HG02642 (cell line): ENCODE measurements at regions not wholly inside any gene's neighbourhood (a gene's known extent, or its start where the extent isn't known, plus 50 kb on each side); places are given as distances from the start of the nearest gene placed in this dataset.

Source experiments
- ATAC-seq: cut with Tn5 transposase; IDR thresholded peaks from one replicate; pipeline ENCODE4 v1.9.1; 2021; ENCODE audit warnings: mild to moderate bottlenecking; ENCODE audit not compliant: unreplicated experiment, poor library complexity

- ATAC-seq = no peak
Observed at GRCh38 chr21:43348801-43349261, 78.1 kb downstream of the SIK1 start.

- no peak for ATAC-seq
Observed at GRCh38 chr21:43348170-43348766, 78.7 kb downstream of the SIK1 start.

GRCh38 chr21:43347461-43348169 lies 79.3 kb downstream of the SIK1 start:
- no peak for ATAC-seq

GRCh38 chr21:43346551-43346950 lies 80.4 kb downstream of the SIK1 start:
- no peak for ATAC-seq

GRCh38 chr21:43345746-43346409 lies 81.1 kb downstream of the SIK1 start:
- no peak for ATAC-seq

- no peak for ATAC-seq
Observed at GRCh38 chr21:43345046-43345745, 81.7 kb downstream of the SIK1 start.

GRCh38 chr21:43343992-43344886 lies 82.7 kb downstream of the SIK1 start:
- no peak for ATAC-seq

DNA sequence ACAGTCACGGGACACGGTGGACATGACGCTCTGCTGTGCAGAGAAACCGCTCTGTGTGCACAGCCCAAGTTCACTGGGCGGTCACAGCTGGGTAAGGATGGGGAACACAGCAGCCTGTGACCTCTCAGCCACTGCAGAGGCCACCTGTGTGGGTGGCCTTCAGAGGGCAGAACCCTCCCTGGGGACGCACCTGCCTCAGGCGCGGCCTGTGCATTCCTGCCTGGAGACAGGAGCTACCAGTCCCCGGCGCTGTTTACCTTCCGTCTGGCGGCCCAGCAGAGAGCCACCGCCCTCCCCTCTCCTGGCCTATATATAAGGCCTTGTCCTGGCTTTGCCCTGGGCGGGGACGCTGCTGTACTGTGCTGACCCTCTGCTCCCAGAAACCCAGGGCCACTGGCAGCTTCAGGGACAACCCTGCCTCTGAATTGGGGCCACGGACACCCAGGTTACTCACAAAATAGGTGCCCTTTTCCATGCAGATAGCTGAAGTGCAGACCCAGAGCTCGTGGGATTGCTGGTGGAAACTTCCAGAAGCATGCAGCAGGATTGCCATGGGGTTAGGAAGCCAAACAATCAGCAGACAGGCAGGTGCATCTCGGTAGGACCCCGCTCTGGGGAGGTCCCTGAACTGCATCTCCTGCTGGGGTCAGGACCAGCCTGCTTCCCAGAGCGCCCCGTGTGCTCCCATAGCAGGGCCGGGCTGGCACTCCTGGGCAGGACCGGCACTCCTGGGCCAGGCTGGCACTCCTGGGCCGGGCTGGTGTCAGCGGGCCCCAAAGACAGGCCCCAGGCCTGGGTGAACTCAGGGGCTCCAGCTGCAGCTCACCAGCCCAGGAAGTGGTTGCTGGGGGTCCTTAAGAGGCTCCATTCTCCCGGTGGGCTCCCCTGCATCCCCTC lies 83.6 kb downstream of the SIK1 start:
- ATAC-seq = no peak

GRCh38 chr21:43342301-43342881 lies 84.5 kb downstream of the SIK1 start:
- no peak for ATAC-seq

DNA sequence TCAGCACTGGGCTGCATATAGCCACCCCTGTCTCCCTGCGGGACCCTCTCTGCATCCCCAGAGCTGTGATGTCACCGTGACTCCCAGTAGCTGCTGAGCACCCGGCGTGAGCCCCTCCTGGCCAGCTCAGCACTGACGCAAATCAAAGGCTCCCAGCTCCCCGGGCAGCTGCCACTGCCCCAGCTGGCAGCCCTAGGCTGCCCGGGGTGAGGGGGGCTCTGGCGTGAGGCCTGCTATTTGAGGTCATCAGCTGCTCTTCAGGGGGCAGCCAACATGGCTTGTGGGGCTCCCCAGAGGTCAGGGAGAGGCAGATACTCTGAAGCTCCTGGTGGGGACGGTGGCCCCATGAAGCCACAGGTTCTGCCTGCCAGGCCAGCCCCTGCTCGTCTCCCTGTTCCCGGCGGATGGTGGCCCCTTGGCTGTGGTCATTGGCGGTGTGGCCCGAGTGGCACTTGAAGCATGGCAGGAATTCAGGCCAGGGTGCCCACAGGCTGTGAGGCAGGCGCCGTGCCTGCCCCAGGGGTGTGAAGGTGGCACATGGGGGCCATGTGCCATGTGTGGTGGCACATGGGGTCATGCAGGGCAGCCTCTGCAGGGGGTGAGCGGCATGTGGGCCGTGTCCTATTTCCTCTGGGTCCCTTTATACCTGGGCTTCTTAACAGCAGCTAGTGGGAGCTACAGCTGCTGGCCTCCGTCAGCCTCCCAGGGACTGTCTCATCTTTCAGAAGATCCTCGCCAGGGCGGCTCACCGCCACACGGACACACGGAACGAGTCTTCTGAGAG lies 85.4 kb downstream of the SIK1 start:
- no peak for ATAC-seq

DNA sequence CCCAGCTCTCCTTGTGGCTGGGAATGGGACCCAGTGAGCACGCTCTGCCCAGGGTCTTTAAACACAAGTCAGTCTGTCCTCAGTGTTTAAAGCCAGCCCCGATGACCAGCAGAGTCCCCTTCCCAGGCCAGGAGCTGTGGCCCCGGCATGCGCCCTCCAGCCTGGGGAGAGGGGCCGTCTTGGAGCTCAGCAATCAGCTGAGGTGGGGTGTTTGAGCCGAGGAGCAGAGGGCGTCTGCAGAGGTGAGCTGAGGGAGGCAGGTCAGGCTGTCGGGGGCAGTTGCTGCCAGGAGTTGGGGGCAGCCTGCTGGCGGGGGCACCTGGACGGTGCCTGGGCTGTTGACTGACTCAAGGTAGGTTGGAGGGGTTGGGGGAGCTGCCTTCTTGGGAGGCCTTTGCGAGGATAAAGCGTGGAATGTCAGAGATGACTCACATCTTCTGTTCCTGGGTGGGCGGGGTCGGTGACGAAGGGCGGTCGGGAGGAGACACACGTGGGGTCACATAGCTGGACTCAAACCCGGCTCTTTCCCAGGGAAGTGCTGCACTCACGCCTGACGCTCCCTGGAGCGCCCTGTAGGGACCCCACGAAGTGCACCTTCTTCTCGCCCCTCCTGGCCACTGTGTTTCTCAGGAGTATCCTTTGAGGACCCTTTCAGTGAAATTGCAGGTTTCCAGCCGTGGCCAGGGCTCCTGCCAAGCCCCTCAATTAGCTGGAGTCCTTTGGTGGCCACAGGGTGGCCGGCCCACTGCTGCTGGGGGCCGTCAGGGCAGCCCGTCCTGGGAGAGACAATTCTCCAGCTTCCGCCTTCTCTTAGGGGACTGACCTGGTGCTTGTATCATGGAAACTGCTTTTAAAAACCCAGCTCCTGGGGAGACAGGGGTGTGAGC lies 86.2 kb downstream of the SIK1 start:
- ATAC-seq = no peak

GRCh38 chr21:43339668-43340067 lies 87.3 kb downstream of the SIK1 start:
- no peak for ATAC-seq

DNA sequence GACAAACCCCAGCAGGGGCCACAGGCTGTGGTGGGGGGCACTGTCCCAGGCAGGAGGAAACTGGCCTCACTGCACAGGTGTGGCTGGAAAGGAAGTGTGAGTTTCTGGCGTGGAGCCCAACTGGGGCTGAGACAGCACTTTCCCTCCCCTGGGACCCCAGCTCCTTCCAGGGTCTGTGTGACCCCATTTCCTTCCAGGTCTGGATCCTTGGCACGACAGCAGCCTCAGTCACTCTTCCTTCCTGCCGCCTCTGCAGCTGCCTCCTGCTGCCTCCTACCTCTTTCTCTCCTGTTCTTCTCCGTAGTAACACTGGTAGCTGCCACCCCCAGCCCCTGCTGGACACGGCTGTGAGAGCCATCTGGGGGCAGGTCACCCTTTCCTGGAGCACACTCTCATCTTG lies 88.0 kb downstream of the SIK1 start:
- ATAC-seq = no peak

DNA sequence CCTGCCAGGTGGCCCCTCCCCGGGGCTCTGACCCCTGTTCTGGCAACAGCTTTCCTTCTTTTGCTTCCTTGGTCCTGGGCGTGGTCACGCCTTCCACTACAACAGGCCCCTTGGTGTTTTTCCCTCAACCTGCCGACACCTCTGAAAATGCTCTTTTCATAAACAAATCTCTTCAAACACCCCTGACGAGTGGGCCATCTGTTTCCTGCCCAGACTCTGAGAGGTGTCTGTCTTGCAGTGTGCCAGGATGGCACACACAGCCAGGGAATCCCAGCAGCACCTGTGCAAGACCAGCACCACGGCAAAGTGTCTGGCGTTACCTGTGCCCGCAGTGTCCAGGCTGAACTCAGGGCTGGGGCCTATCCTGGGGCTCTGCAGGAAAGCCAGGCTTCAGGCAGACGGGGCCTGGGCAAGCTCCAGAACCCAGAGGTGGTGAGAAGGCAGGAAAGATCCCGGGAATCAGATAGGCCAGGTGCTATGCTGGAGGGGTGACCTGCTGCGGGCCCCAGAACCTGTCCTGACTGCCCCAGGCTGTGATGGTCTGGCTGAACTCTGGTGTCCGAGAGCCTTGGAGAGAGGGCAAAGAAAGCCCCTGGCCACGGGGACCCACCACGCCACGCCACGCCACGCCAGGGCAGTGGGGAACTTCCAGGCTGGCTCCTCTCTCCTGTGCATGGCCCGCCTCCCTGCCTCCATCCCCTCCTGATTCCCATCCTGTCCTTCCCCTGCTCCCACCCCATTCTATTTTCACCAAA lies 88.9 kb downstream of the SIK1 start:
- no peak for ATAC-seq

DNA sequence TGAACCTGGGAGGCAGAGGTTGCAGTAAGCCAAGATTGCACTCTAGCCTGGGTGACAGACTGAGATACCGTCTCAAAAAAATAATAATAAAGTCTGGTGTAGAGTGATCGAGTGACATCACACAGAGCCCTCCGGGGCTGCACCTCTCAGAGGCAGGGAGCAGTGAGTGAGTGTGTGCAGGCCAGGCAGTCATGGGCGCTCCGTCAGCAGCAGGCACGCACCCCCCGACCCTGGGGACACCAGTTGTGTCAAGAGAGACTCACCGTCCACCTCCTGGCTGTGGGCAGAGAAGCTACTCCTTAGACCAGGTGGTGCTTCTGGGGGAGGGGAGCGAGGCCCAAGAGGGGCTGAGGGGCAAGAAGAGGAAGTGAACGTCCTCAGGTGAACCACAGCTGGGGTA lies 91.8 kb downstream of the SIK1 start:
- ATAC-seq = no peak

- ATAC-seq = no peak
Observed at GRCh38 chr21:43334214-43334958, 92.5 kb downstream of the SIK1 start.
